Endothelial cell of umbilical vein (primary cell): ENCODE measurements at regions not wholly inside any gene's neighbourhood (a gene's known extent, or its start where the extent isn't known, plus 50 kb on each side); places are given as distances from the start of the nearest gene placed in this dataset.

ENCODE experiments used
- BruUV-seq: library from RNA; stranded (reverse); fragments of 400-500 nt; replicated peaks from 2 replicates; lab custom pipeline; 2021; lab: Mats Ljungman, UMichigan
- CTCF ChIA-PET: fragments of 300-600, 350-600 bp; sonication (Branson Sonifier 250); formaldehyde crosslinking; loops from one replicate; lab custom pipeline; 2021; ENCODE audit warnings: antibody characterized with exemption, inconsistent platforms; lab: Charles Lee
- POLR2A ChIA-PET: fragments of 300-600, 350-600 bp; sonication (Branson Sonifier 250); formaldehyde crosslinking; loops from one replicate; lab custom pipeline; 2021; ENCODE audit warnings: antibody characterized with exemption, inconsistent platforms; lab: Charles Lee
- DNase-seq: peaks from one replicate; pipeline ENCODE4 v3.0.0-alpha.2; 2011; ENCODE audit warnings: low read depth, low spot score
- FAIRE-seq: peaks from 2 replicates; lab custom pipeline; 2011; peaks lifted over from hg19 to GRCh38; lab: Jason Lieb, UNC
- H2AFZ ChIP-seq: 2 replicates; pipeline ENCODE4 v1.6.0; 2012; ENCODE audit warnings: low read depth, low read length, control low read depth, inconsistent platforms
- H3K27ac ChIP-seq: 2 replicates; pipeline ENCODE4 v1.5.1; 2011; ENCODE audit warnings: low read depth, mild to moderate bottlenecking, control low read depth, low read length, moderate library complexity; ENCODE audit not compliant: insufficient read depth
- H3K27me3 ChIP-seq, 2 experiments: 2 replicates each; pipeline versions ENCODE4 v1.6.0 to v1.6.1; 2011; ENCODE audit warnings: low read length in 2 of 2, mixed read lengths in 1 of 2; ENCODE audit not compliant: control insufficient read depth in 2 of 2, insufficient read depth in 2 of 2
- H3K36me3 ChIP-seq, 2 experiments: 2 replicates in 1 of 2; 3 replicates in 1 of 2; pipeline ENCODE4 v1.5.1; 2011; ENCODE audit warnings: low read length in 2 of 2, mild to moderate bottlenecking in 1 of 2, moderate library complexity in 1 of 2; ENCODE audit not compliant: control insufficient read depth in 2 of 2, insufficient read depth in 2 of 2; ENCODE audit errors: extremely low read depth in 1 of 2
- H3K4me1 ChIP-seq: 3 replicates; pipeline ENCODE4 v1.5.1; 2011; ENCODE audit warnings: mild to moderate bottlenecking, low read length; ENCODE audit not compliant: control insufficient read depth, insufficient read depth; ENCODE audit errors: extremely low read depth
- H3K4me2 ChIP-seq: 2 replicates; pipeline ENCODE4 v1.6.1; 2011; ENCODE audit warnings: low read length, control low read depth, mixed read lengths; ENCODE audit not compliant: insufficient read depth
- H3K4me3 ChIP-seq, 3 experiments: fragments of 200-600 bp in 1 of 3; sonication (generic), shearing (Covaris generic) in 1 of 3; replicated peaks in 1 of 3; 2 replicates each; pipeline ENCODE4 v1.5.1; 2011 to 2016; ENCODE audit warnings: control low read depth in 3 of 3, low read length in 3 of 3, mild to moderate bottlenecking in 2 of 3, inconsistent platforms in 1 of 3, low read depth in 1 of 3, moderate library complexity in 1 of 3; ENCODE audit not compliant: insufficient read depth in 1 of 3
- H3K79me2 ChIP-seq: 2 replicates; pipeline ENCODE4 v1.6.0; 2012; ENCODE audit warnings: low read length, inconsistent platforms; ENCODE audit not compliant: control insufficient read depth, insufficient read depth
- H3K9ac ChIP-seq: replicated peaks from 2 replicates; pipeline ENCODE3; 2011; ENCODE audit warnings: low read length, control low read depth; ENCODE audit not compliant: insufficient read depth; ENCODE audit errors: extremely low read depth
- H3K9me1 ChIP-seq: replicated peaks from 3 replicates; pipeline ENCODE4 v1.6.0; 2011; ENCODE audit warnings: mild to moderate bottlenecking, low read length; ENCODE audit not compliant: control insufficient read depth, insufficient read depth; ENCODE audit errors: extremely low read depth
- H3K9me3 ChIP-seq: replicated peaks from 2 replicates; pipeline ENCODE4 v1.5.1; 2012; ENCODE audit warnings: low read length, inconsistent platforms; ENCODE audit not compliant: control insufficient read depth, insufficient read depth
- H4K20me1 ChIP-seq: replicated peaks from 2 replicates; pipeline ENCODE3; 2011; ENCODE audit warnings: mild to moderate bottlenecking, low read length; ENCODE audit not compliant: control insufficient read depth, insufficient read depth; ENCODE audit errors: extremely low read depth
- EZH2 ChIP-seq: IDR thresholded peaks from 2 replicates; pipeline ENCODE4 v1.6.1; 2012; ENCODE audit warnings: borderline replicate concordance, low read depth, mild to moderate bottlenecking, moderate library complexity, low read length, inconsistent platforms; ENCODE audit not compliant: severe bottlenecking
- FOS ChIP-seq: IDR thresholded peaks from 2 replicates; pipeline ENCODE4 v1.6.1; 2011; ENCODE audit warnings: mild to moderate bottlenecking, low read length, moderate library complexity, borderline replicate concordance; ENCODE audit not compliant: insufficient read depth
- GATA2 ChIP-seq: IDR thresholded peaks from 2 replicates; pipeline ENCODE4 v1.7.0; 2011; ENCODE audit warnings: low read depth, mild to moderate bottlenecking, moderate library complexity, mixed read lengths, low read length; ENCODE audit not compliant: insufficient read length, insufficient read depth
- JUN ChIP-seq: IDR thresholded peaks from 2 replicates; pipeline ENCODE4 v1.6.1; 2011; ENCODE audit warnings: borderline replicate concordance, low read depth; ENCODE audit not compliant: insufficient read length, insufficient read depth
- MYC ChIP-seq: IDR thresholded peaks from one replicate; pipeline ENCODE4 v1.6.1; 2011; ENCODE audit warnings: mild to moderate bottlenecking, low read depth, low read length
- POLR2A ChIP-seq: IDR thresholded peaks from 2 replicates; pipeline ENCODE4 v1.6.1; 2012; ENCODE audit warnings: low read depth, mild to moderate bottlenecking, control low read depth, low read length
- POLR2AphosphoS5 ChIP-seq: IDR thresholded peaks from 2 replicates; pipeline ENCODE4 v1.6.1; 2012; ENCODE audit warnings: low read depth, mild to moderate bottlenecking, control low read depth, low read length, moderate library complexity; ENCODE audit not compliant: insufficient read depth
- dilution Hi-C: fragments of 300-500 bp; cut with MboI; formaldehyde crosslinking; loops from one replicate; pipeline ENCODE4 v1.15.0; 2019; ENCODE audit warnings: low sequenced_read_pairs; ENCODE audit not compliant: extremely low pct_ligation_motif_present
- intact Hi-C: fragments of 100-400 bp; cut with micrococcal nuclease; formaldehyde crosslinking; loops from one replicate; pipeline ENCODE4 v1.10.0; 2022
- TF ChIP-seq, protein P1 (sequence below), 2 donors: IDR thresholded peaks; 1 replicate in 1 of 2; 2 replicates in 1 of 2; pipeline ENCODE4 v1.5.1; 2011; ENCODE audit warnings: low read length in 2 of 2, mild to moderate bottlenecking in 2 of 2, moderate library complexity in 2 of 2, control low read depth in 1 of 2, inconsistent platforms in 1 of 2, low read depth in 1 of 2; ENCODE audit not compliant: insufficient read depth in 1 of 2; ENCODE audit errors: extremely low read depth in 1 of 2
- TF ChIP-seq, protein P2 (sequence below): IDR thresholded peaks from 2 replicates; pipeline ENCODE4 v1.6.1; 2011; ENCODE audit not compliant: insufficient read depth, insufficient read length

DNA sequence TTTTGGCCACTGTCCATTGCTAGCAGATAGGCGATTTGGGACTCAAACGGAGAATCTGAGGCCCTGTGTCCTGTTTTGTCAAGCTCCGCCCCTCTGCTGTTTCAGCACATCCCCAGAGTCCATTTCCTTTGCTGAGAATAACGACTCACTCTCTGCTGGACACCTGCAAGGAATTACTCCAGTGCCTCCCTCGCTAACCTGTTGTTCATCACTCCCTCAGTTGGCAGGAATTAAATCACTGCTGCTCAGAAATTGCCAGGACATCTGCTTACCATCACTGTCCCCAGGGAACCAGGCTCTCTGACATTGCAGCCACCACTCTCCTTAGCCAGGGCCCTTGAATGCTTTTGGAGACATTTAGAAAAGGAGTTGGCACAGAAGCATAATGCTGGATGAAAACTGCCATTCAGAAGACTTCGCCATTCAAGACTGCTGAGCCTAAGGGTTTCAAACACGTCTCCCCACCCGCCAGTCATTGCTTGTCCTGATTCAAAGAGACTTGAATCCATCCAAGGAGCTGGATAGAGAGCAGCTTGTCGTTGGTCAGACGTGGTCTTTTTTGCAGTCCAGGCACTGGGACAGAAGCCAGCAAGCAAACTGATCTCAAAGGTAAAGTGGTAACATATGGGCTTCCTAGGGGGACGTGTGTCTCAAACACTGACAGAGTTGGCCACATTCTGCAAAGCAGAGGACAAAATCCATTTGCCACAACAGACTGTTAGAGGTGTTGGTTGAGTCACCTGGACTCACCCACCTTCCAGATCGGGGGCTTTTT lies 155.3 kb downstream of the UXS1 start:
- Histone ChIP-seq H3K4me3 (no peak overlapping the region), H3K27ac (no peak overlapping the region), H3K9me1 (no peaks in the 10 kb centered on the region), H3K4me2 (no peak overlapping the region), H3K9ac (no peak overlapping the region), H2AFZ (no peak overlapping the region), H3K27me3 (no peaks in the 10 kb centered on the region), H3K36me3 (no peaks in the 10 kb centered on the region), H3K4me1 (no peaks in the 10 kb centered on the region), H3K79me2 (no peaks in the 10 kb centered on the region), H3K9me3 (no peaks in the 10 kb centered on the region), H4K20me1 (no peaks in the 10 kb centered on the region)
- FAIRE-seq, result no peak
- BruUV-seq, result no TSS peak
- dilution Hi-C loops, result no loop called here
- no peak for DNase-seq
- TF ChIP-seq MYC, result no peak
- TF ChIP-seq, protein P1, sequence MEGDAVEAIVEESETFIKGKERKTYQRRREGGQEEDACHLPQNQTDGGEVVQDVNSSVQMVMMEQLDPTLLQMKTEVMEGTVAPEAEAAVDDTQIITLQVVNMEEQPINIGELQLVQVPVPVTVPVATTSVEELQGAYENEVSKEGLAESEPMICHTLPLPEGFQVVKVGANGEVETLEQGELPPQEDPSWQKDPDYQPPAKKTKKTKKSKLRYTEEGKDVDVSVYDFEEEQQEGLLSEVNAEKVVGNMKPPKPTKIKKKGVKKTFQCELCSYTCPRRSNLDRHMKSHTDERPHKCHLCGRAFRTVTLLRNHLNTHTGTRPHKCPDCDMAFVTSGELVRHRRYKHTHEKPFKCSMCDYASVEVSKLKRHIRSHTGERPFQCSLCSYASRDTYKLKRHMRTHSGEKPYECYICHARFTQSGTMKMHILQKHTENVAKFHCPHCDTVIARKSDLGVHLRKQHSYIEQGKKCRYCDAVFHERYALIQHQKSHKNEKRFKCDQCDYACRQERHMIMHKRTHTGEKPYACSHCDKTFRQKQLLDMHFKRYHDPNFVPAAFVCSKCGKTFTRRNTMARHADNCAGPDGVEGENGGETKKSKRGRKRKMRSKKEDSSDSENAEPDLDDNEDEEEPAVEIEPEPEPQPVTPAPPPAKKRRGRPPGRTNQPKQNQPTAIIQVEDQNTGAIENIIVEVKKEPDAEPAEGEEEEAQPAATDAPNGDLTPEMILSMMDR (IDR thresholded peaks at IDR 0.05; ENCODE audit: extremely low read depth in 1 of 2, insufficient read depth in 1 of 2, low read depth in 1 of 2, low read length in 2 of 2), result no peak
- no peak for TF ChIP-seq FOS
- TF ChIP-seq POLR2AphosphoS5, result no peak
- CTCF ChIA-PET, result no interaction called here
- POLR2A ChIA-PET, result no interaction called here
- intact Hi-C loops, result no loop called here

- ChIA-PET CTCF (no interaction called here), POLR2A (no interaction called here)
- Histone ChIP-seq H3K79me2 (no peaks in the 10 kb centered on the region), H3K9ac (no peak overlapping the region), H2AFZ (no peak overlapping the region), H3K9me1 (no peaks in the 10 kb centered on the region), H3K9me3 (no peaks in the 10 kb centered on the region), H3K27me3 (no peaks in the 10 kb centered on the region), H3K4me3 (no peak overlapping the region), H4K20me1 (no peaks in the 10 kb centered on the region), H3K36me3 (no peaks in the 10 kb centered on the region), H3K4me2 (no peak overlapping the region), H3K27ac (no peak overlapping the region), H3K4me1 (no peaks in the 10 kb centered on the region)
- TF ChIP-seq POLR2A (no peak), MYC (no peak), POLR2AphosphoS5 (no peak), JUN (no peak), EZH2 (no peak), FOS (no peak), GATA2 (no peak)
- TF ChIP-seq, protein P2, sequence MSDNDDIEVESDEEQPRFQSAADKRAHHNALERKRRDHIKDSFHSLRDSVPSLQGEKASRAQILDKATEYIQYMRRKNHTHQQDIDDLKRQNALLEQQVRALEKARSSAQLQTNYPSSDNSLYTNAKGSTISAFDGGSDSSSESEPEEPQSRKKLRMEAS, result no peak
- TF ChIP-seq, protein P1 (IDR thresholded peaks at IDR 0.05; ENCODE audit: extremely low read depth in 1 of 2, insufficient read depth in 1 of 2, low read depth in 1 of 2, low read length in 2 of 2), result no peak
- FAIRE-seq (no peak), DNase-seq (no peak)
- BruUV-seq, result no TSS peak
- dilution Hi-C loops (no loop called here), intact Hi-C loops (no loop called here)
These were observed 156.2 kb downstream of the UXS1 start for GRCh38 chr2:106037932-106038331.
